H1 (cell line): ENCODE measurements at regions not wholly inside any gene's neighbourhood (a gene's known extent, or its start where the extent isn't known, plus 50 kb on each side); places are given as distances from the start of the nearest gene placed in this dataset.
A peak's percentile ranks its signal among the peaks of the same experiment; 100 is the strongest.

Experiments used
- BCL11A ChIP-seq, 2 experiments: IDR thresholded peaks; one replicate each; pipeline ENCODE4 v1.6.1; 2011; ENCODE audit warnings: low read depth in 2 of 2, low read length in 2 of 2, mild to moderate bottlenecking in 2 of 2
- BRCA1 ChIP-seq: IDR thresholded peaks from 2 replicates; pipeline ENCODE4 v1.6.1; 2012; ENCODE audit warnings: low read depth, low read length, improper control_type of control experiment
- CEBPB ChIP-seq: IDR thresholded peaks from 2 replicates; pipeline ENCODE4 v1.6.1; 2012; ENCODE audit warnings: low read depth, low read length
- CREB1 ChIP-seq: IDR thresholded peaks from 2 replicates; pipeline ENCODE4 v1.6.1; 2012; ENCODE audit warnings: inconsistent platforms
- EGR1 ChIP-seq: IDR thresholded peaks from 2 replicates; pipeline ENCODE4 v1.6.1; 2011; ENCODE audit warnings: low read depth, low read length, borderline replicate concordance
- KDM1A ChIP-seq: fragments of 200-600, 300-600 bp; sonication (generic); IDR thresholded peaks from 2 replicates; pipeline ENCODE4 v1.7.1; 2016; ENCODE audit warnings: mild to moderate bottlenecking, low read length, borderline replicate concordance
- MAFK ChIP-seq: IDR thresholded peaks from 2 replicates; pipeline ENCODE4 v1.6.1; 2012; ENCODE audit warnings: low read depth, mild to moderate bottlenecking, improper control_type of control experiment, low read length
- RXRA ChIP-seq: IDR thresholded peaks from 2 replicates; pipeline ENCODE4 v1.6.1; 2011; ENCODE audit warnings: low read depth, mild to moderate bottlenecking, low read length, moderate library complexity; ENCODE audit not compliant: insufficient read depth
- SIX5 ChIP-seq: IDR thresholded peaks from 2 replicates; pipeline ENCODE4 v1.6.1; 2011; ENCODE audit warnings: mild to moderate bottlenecking, low read depth, low read length
- TF ChIP-seq, protein P1 (sequence below): IDR thresholded peaks from 2 replicates; pipeline ENCODE4 v1.6.1; 2012; ENCODE audit warnings: inconsistent platforms
- TF ChIP-seq, protein P2 (sequence below), 3 experiments: IDR thresholded peaks; 1 replicate in 2 of 3; 2 replicates in 1 of 3; pipeline versions ENCODE4 v1.5.1 to v1.6.1; 2011; ENCODE audit warnings: low read length in 3 of 3, mild to moderate bottlenecking in 3 of 3, inconsistent platforms in 2 of 3, low read depth in 1 of 3, moderate library complexity in 1 of 3; ENCODE audit not compliant: insufficient read depth in 1 of 3; ENCODE audit errors: control extremely low read depth in 1 of 3

DNA sequence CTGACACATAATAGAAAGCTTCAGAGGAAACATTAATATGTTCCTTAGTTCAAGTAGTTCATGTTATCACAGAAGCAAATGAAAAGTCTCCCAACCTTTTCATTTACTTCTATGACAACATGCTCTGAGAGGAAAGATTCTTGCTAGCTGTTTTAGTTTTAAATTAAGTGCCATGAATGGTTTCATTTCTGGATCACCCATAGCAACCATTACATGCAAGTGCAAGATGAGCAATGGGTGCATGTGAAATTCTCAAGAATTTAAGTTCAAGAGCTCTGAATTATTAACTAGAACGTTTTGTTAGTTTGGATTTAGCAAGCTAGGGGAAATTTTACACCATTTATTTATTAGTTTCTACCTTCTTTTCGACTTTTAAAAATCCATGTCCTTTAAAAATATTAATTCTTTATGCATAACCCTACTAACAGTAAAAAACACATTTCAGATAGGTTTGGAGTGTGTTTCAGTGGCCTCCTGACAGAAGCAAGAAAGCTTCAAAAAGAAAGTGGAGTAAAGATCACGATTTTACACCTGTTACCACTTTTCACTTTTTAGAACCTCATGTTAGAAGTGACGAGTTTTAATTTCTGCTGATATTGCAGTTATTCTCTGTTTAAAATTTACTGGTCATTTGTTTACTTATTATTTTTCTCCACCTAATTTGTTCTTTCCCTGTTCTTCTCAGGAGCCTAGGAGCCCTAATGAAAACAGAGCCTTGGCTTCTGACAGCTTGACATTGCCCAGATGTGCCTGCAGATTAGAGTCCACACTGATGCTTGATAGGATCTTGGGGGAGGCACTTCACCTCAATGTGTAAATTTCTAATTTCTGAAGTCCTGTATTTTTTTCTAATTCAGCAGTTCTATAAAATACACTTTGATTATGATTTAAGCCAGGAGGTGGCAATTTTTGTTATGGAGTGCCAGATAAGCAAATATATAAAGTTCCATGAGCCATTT lies 995.3 kb upstream of the PHF14 start:
- TF ChIP-seq, protein P1, sequence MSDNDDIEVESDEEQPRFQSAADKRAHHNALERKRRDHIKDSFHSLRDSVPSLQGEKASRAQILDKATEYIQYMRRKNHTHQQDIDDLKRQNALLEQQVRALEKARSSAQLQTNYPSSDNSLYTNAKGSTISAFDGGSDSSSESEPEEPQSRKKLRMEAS, result no peak
- TF ChIP-seq, protein P2, sequence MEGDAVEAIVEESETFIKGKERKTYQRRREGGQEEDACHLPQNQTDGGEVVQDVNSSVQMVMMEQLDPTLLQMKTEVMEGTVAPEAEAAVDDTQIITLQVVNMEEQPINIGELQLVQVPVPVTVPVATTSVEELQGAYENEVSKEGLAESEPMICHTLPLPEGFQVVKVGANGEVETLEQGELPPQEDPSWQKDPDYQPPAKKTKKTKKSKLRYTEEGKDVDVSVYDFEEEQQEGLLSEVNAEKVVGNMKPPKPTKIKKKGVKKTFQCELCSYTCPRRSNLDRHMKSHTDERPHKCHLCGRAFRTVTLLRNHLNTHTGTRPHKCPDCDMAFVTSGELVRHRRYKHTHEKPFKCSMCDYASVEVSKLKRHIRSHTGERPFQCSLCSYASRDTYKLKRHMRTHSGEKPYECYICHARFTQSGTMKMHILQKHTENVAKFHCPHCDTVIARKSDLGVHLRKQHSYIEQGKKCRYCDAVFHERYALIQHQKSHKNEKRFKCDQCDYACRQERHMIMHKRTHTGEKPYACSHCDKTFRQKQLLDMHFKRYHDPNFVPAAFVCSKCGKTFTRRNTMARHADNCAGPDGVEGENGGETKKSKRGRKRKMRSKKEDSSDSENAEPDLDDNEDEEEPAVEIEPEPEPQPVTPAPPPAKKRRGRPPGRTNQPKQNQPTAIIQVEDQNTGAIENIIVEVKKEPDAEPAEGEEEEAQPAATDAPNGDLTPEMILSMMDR (IDR thresholded peaks at IDR 0.05; ENCODE audit: control extremely low read depth in 1 of 3, insufficient read depth in 1 of 3, low read depth in 1 of 3, low read length in 3 of 3), result no peak
- TF ChIP-seq BCL11A (IDR thresholded peaks at IDR 0.05; ENCODE audit: low read depth in 2 of 2, low read length in 2 of 2) (no peak), SIX5 (no peak), CEBPB (no peak), KDM1A (no peak), BRCA1 (no peak), EGR1 (no peak), MAFK (peak; percentile 64; the same call in 1 of the 2 replicates), RXRA (no peak), CREB1 (no peak)
